ENCODE measurements at regions not wholly inside any gene's neighbourhood (a gene's known extent, or its start where the extent isn't known, plus 50 kb on each side); places are given as distances from the start of the nearest gene placed in this dataset.

GRCh38 chr12:124096109-124096508 lies 123.1 kb downstream of the ZNF664 start:
- no peak for DNase-seq (ENCODE audit: low read depth in 2 of 3, low spot score in 2 of 3)

GRCh38 chr12:124096869-124097434 lies 123.9 kb downstream of the ZNF664 start:
- DNase-seq (ENCODE audit: low read depth in 2 of 3, low spot score in 2 of 3): no peak

GRCh38 chr12:124097701-124098100 lies 124.7 kb downstream of the ZNF664 start:
- DNase-seq (ENCODE audit: low read depth in 2 of 3, low spot score in 2 of 3): no peak

GRCh38 chr12:124098101-124098757 lies 125.2 kb downstream of the ZNF664 start:
- no peak for DNase-seq (ENCODE audit: low read depth in 2 of 3, low spot score in 2 of 3)

GRCh38 chr12:124098887-124099286 lies 125.9 kb downstream of the ZNF664 start:
- DNase-seq (ENCODE audit: low read depth in 2 of 3, low spot score in 2 of 3): no peak

- DNase-seq (ENCODE audit: low read depth in 2 of 3, low spot score in 2 of 3): no peak
Measured at GRCh38 chr12:124099661-124100060, 126.6 kb downstream of the ZNF664 start.

- no peak for DNase-seq (ENCODE audit: low read depth in 2 of 3, low spot score in 2 of 3)
Measured at GRCh38 chr12:124100572-124101178, 127.7 kb downstream of the ZNF664 start.

- no peak for DNase-seq (ENCODE audit: low read depth in 2 of 3, low spot score in 2 of 3)
Measured at GRCh38 chr12:124105546-124105945, 132.5 kb downstream of the ZNF664 start.

GRCh38 chr12:124107351-124107750 lies 134.3 kb downstream of the ZNF664 start:
- no peak for DNase-seq (ENCODE audit: low read depth in 2 of 3, low spot score in 2 of 3)

- no peak for DNase-seq (ENCODE audit: low read depth in 2 of 3, low spot score in 2 of 3)
Measured at GRCh38 chr12:124109760-124110159, 136.7 kb downstream of the ZNF664 start.

GRCh38 chr12:124110372-124110883 lies 137.4 kb downstream of the ZNF664 start:
- no peak for DNase-seq (ENCODE audit: low read depth in 2 of 3, low spot score in 2 of 3)

- DNase-seq (ENCODE audit: low read depth in 2 of 3, low spot score in 2 of 3): no peak
Measured at GRCh38 chr12:124111006-124111405, 138.0 kb downstream of the ZNF664 start.

- DNase-seq (ENCODE audit: low read depth in 2 of 3, low spot score in 2 of 3): no peak
Measured at GRCh38 chr12:124114316-124114715, 141.3 kb downstream of the ZNF664 start.

- no peak for DNase-seq (ENCODE audit: low read depth in 2 of 3, low spot score in 2 of 3)
Measured at GRCh38 chr12:124115496-124115895, 142.5 kb downstream of the ZNF664 start.

GRCh38 chr12:124115976-124116690 lies 143.1 kb downstream of the ZNF664 start:
- no peak for DNase-seq (ENCODE audit: low read depth in 2 of 3, low spot score in 2 of 3)

GRCh38 chr12:124120739-124121138 lies 147.7 kb downstream of the ZNF664 start:
- no peak for DNase-seq (ENCODE audit: low read depth in 2 of 3, low spot score in 2 of 3)

- DNase-seq (ENCODE audit: low read depth in 2 of 3, low spot score in 2 of 3): no peak
Measured at GRCh38 chr12:124122722-124123121, 149.7 kb downstream of the ZNF664 start.

- DNase-seq (ENCODE audit: low read depth in 2 of 3, low spot score in 2 of 3): no peak
Measured at GRCh38 chr12:124123296-124124000, 150.4 kb downstream of the ZNF664 start.

GRCh38 chr12:124125203-124125871 lies 152.3 kb downstream of the ZNF664 start:
- DNase-seq (ENCODE audit: low read depth in 2 of 3, low spot score in 2 of 3): no peak

- DNase-seq (ENCODE audit: low read depth in 2 of 3, low spot score in 2 of 3): no peak
Measured at GRCh38 chr12:124126950-124127655, 154.1 kb downstream of the ZNF664 start.
